ENCODE measurements at regions not wholly inside any gene's neighbourhood (a gene's known extent, or its start where the extent isn't known, plus 50 kb on each side); places are given as distances from the start of the nearest gene placed in this dataset.

GRCh38 chr7:116390363-116390762, 109.2 kb upstream of the CAV2 start:
- H3K4me3 ChIP-seq (ENCODE audit: low read depth, low read length), result no peak overlapping the region
- no peak for TF ChIP-seq CTCF (conservative IDR thresholded peaks at IDR 0.05; ENCODE audit: low read depth, low read length)
- DNase-seq (ENCODE audit: low read depth), result no peak

GRCh38 chr7:116392806-116393205, 106.7 kb upstream of the CAV2 start:
- no peak for DNase-seq (ENCODE audit: low read depth)
- no peak for TF ChIP-seq CTCF (conservative IDR thresholded peaks at IDR 0.05; ENCODE audit: low read depth, low read length)
- H3K4me3 ChIP-seq (ENCODE audit: low read depth, low read length), result no peak overlapping the region

- TF ChIP-seq CTCF (conservative IDR thresholded peaks at IDR 0.05; ENCODE audit: low read depth, low read length), result no peak
- no peak overlapping the region for H3K4me3 ChIP-seq (ENCODE audit: low read depth, low read length)
- DNase-seq (ENCODE audit: low read depth), result peak; percentile 53
Observed at GRCh38 chr7:116393654-116394053, 105.9 kb upstream of the CAV2 start.

GRCh38 chr7:116394106-116394505, 105.4 kb upstream of the CAV2 start:
- TF ChIP-seq CTCF (conservative IDR thresholded peaks at IDR 0.05; ENCODE audit: low read depth, low read length), result no peak
- no peak for DNase-seq (ENCODE audit: low read depth)
- H3K4me3 ChIP-seq (ENCODE audit: low read depth, low read length), result no peak overlapping the region

GRCh38 chr7:116395141-116395791, 104.3 kb upstream of the CAV2 start:
- no peak for TF ChIP-seq CTCF (conservative IDR thresholded peaks at IDR 0.05; ENCODE audit: low read depth, low read length)
- DNase-seq (ENCODE audit: low read depth), result peak; percentile 92

GRCh38 chr7:116398672-116399071, 100.9 kb upstream of the CAV2 start:
- no peak for DNase-seq (ENCODE audit: low read depth)
- no peak overlapping the region for H3K4me3 ChIP-seq (ENCODE audit: low read depth, low read length)
- TF ChIP-seq CTCF (conservative IDR thresholded peaks at IDR 0.05; ENCODE audit: low read depth, low read length), result no peak

More at GRCh38 chr7:116395141-116395791, 104.3 kb upstream of the CAV2 start:
- no peak overlapping the region for H3K4me3 ChIP-seq (ENCODE audit: low read depth, low read length)

- H3K4me3 ChIP-seq (ENCODE audit: low read depth, low read length), result no peak overlapping the region
- DNase-seq (ENCODE audit: low read depth), result peak; percentile 53
- no peak for TF ChIP-seq CTCF (conservative IDR thresholded peaks at IDR 0.05; ENCODE audit: low read depth, low read length)
Observed at GRCh38 chr7:116399819-116400218, 99.7 kb upstream of the CAV2 start.
